ENCODE measurements at regions not wholly inside any gene's neighbourhood (a gene's known extent, or its start where the extent isn't known, plus 50 kb on each side); places are given as distances from the start of the nearest gene placed in this dataset.

- no peak for TF ChIP-seq CTCF (IDR thresholded peaks at IDR 0.05)
- no peak for TF ChIP-seq POLR2A (IDR thresholded peaks at IDR 0.05)
Observed at GRCh38 chr4:148961526-148961925, 519.3 kb upstream of the NR3C2 start.
